ENCODE measurements at regions not wholly inside any gene's neighbourhood (a gene's known extent, or its start where the extent isn't known, plus 50 kb on each side); places are given as distances from the start of the nearest gene placed in this dataset.
"Not testable (repeated sequence)": the region's sequence is repeated elsewhere in the genome, so short reads cannot be mapped to it uniquely, and the experiment has no call there.

DNA sequence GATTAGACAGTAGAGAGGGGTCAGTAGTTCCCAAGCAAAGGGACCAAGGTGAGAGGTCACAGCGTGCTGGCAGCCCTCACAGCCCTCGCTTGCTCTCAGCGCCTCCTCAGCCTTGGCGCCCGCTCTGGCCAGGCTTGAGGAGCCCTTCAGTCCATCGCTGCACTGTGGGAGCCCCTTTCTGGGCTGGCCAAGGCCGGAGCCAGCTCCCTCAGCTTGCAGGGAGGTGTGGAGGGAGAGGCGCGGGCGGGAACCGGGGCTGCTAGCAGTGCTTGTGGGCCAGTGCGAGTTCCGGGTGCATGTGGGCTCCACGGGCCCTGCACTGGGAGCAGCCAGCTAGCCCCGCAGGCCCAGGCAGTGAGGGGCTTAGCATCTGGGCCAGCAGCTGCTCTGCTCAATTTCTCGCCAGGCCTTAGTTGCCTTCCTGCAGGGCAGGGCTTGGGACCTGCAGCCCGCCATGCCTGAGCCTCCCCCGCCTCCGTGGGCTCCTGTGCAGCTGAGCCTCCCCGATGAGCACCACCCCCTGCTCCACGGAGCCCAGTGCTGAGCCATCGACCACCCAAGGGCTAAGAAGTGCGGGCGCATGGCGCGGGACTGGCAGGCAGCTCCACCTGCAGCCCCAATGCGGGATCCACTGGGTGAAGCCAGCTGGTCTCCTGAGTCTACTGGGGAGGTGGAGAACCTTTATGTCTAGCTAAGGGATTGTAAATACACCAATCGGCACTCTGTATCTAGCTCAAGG, 177.0 kb downstream of the TBX18 start:
- not testable (repeated sequence) for TF ChIP-seq HDAC6 (IDR thresholded peaks at IDR 0.05; ENCODE audit: low read depth, low read length); SMAD1 (CRISPR knock-in tag; IDR thresholded peaks at IDR 0.05; ENCODE audit: borderline replicate concordance, low read depth); KDM1A (CRISPR knock-in tag; IDR thresholded peaks at IDR 0.05); PTBP1 (IDR thresholded peaks at IDR 0.05; ENCODE audit: low read depth, low read length, poor library complexity, severe bottlenecking); JUNB (CRISPR knock-in tag; IDR thresholded peaks at IDR 0.05; ENCODE audit: borderline replicate concordance); ZNF253 (CRISPR knock-in tag; IDR thresholded peaks at IDR 0.05; ENCODE audit: borderline replicate concordance); POLR2AphosphoS5 (IDR thresholded peaks at IDR 0.05; ENCODE audit: low read depth, low read length); TCF7 (IDR thresholded peaks at IDR 0.05; ENCODE audit: low read depth); CREB1 (IDR thresholded peaks at IDR 0.05); CREB1 (CRISPR knock-in tag; IDR thresholded peaks at IDR 0.05)
- TF ChIP-seq, protein P1, sequence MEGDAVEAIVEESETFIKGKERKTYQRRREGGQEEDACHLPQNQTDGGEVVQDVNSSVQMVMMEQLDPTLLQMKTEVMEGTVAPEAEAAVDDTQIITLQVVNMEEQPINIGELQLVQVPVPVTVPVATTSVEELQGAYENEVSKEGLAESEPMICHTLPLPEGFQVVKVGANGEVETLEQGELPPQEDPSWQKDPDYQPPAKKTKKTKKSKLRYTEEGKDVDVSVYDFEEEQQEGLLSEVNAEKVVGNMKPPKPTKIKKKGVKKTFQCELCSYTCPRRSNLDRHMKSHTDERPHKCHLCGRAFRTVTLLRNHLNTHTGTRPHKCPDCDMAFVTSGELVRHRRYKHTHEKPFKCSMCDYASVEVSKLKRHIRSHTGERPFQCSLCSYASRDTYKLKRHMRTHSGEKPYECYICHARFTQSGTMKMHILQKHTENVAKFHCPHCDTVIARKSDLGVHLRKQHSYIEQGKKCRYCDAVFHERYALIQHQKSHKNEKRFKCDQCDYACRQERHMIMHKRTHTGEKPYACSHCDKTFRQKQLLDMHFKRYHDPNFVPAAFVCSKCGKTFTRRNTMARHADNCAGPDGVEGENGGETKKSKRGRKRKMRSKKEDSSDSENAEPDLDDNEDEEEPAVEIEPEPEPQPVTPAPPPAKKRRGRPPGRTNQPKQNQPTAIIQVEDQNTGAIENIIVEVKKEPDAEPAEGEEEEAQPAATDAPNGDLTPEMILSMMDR (CRISPR knock-in tag; IDR thresholded peaks at IDR 0.05), result not testable (repeated sequence)
- TF ChIP-seq, protein P2, sequence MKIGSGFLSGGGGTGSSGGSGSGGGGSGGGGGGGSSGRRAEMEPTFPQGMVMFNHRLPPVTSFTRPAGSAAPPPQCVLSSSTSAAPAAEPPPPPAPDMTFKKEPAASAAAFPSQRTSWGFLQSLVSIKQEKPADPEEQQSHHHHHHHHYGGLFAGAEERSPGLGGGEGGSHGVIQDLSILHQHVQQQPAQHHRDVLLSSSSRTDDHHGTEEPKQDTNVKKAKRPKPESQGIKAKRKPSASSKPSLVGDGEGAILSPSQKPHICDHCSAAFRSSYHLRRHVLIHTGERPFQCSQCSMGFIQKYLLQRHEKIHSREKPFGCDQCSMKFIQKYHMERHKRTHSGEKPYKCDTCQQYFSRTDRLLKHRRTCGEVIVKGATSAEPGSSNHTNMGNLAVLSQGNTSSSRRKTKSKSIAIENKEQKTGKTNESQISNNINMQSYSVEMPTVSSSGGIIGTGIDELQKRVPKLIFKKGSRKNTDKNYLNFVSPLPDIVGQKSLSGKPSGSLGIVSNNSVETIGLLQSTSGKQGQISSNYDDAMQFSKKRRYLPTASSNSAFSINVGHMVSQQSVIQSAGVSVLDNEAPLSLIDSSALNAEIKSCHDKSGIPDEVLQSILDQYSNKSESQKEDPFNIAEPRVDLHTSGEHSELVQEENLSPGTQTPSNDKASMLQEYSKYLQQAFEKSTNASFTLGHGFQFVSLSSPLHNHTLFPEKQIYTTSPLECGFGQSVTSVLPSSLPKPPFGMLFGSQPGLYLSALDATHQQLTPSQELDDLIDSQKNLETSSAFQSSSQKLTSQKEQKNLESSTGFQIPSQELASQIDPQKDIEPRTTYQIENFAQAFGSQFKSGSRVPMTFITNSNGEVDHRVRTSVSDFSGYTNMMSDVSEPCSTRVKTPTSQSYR (CRISPR knock-in tag; IDR thresholded peaks at IDR 0.05; ENCODE audit: borderline replicate concordance), result not testable (repeated sequence)
- TF ChIP-seq, protein P3, sequence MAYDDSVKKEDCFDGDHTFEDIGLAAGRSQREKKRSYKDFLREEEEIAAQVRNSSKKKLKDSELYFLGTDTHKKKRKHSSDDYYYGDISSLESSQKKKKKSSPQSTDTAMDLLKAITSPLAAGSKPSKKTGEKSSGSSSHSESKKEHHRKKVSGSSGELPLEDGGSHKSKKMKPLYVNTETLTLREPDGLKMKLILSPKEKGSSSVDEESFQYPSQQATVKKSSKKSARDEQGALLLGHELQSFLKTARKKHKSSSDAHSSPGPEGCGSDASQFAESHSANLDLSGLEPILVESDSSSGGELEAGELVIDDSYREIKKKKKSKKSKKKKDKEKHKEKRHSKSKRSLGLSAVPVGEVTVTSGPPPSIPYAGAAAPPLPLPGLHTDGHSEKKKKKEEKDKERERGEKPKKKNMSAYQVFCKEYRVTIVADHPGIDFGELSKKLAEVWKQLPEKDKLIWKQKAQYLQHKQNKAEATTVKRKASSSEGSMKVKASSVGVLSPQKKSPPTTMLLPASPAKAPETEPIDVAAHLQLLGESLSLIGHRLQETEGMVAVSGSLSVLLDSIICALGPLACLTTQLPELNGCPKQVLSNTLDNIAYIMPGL (CRISPR knock-in tag; IDR thresholded peaks at IDR 0.05; ENCODE audit: borderline replicate concordance in 1 of 2, low read depth in 1 of 2), result not testable (repeated sequence)
